Uterus (tissue), 2 donors: ENCODE measurements at regions not wholly inside any gene's neighbourhood (a gene's known extent, or its start where the extent isn't known, plus 50 kb on each side); places are given as distances from the start of the nearest gene placed in this dataset.

Experiments
- CTCF ChIP-seq, 4 experiments: fragments of 200-600 bp in 2 of 4; fragments of 450-650 bp in 2 of 4; sonication (generic) in 2 of 4; IDR thresholded peaks; one replicate each; pipeline ENCODE4 v1.5.1; 2016 to 2019; ENCODE audit warnings: antibody characterized with exemption in 4 of 4, mild to moderate bottlenecking in 2 of 4, moderate library complexity in 1 of 4
- POLR2A ChIP-seq, 2 donors: fragments of 450-650 bp; IDR thresholded peaks; one replicate each; pipeline ENCODE4 v1.6.1; 2016; ENCODE audit warnings: antibody characterized with exemption in 2 of 2, mild to moderate bottlenecking in 1 of 2, moderate library complexity in 1 of 2

GRCh38 chr9:85156652-85157051, 487.1 kb downstream of the NTRK2 start:
- TF ChIP-seq CTCF (IDR thresholded peaks at IDR 0.05) (no peak), POLR2A (IDR thresholded peaks at IDR 0.05) (no peak)
